Activated naive CD8-positive, alpha-beta T cell treated with anti-CD3 and anti-CD28 coated beads, Interleukin-2, amount 50 U/mL, for 16 hours (primary cell): ENCODE measurements at regions not wholly inside any gene's neighbourhood (a gene's known extent, or its start where the extent isn't known, plus 50 kb on each side); places are given as distances from the start of the nearest gene placed in this dataset.

ENCODE experiments used
- DNase-seq: peaks from one replicate; pipeline ENCODE4 v3.0.0-alpha.2; 2020; ENCODE audit warnings: low read depth, low spot score

GRCh38 chr22:47390026-47390970 is 627.8 kb downstream of the TBC1D22A start:
- DNase-seq = no peak

GRCh38 chr22:47389201-47389600 is 626.8 kb downstream of the TBC1D22A start:
- DNase-seq = no peak

- no peak for DNase-seq
Observed at GRCh38 chr22:47388778-47389177, 626.3 kb downstream of the TBC1D22A start.

- DNase-seq = no peak
Observed at GRCh38 chr22:47388331-47388730, 625.9 kb downstream of the TBC1D22A start.

- DNase-seq = no peak
Observed at GRCh38 chr22:47386812-47387510, 624.5 kb downstream of the TBC1D22A start.

- no peak for DNase-seq
Observed at GRCh38 chr22:47384977-47385376, 622.5 kb downstream of the TBC1D22A start.

GRCh38 chr22:47382164-47382890 is 619.9 kb downstream of the TBC1D22A start:
- DNase-seq = no peak

- DNase-seq = no peak
Observed at GRCh38 chr22:47381240-47381639, 618.8 kb downstream of the TBC1D22A start.

- DNase-seq = no peak
Observed at GRCh38 chr22:47380692-47381091, 618.2 kb downstream of the TBC1D22A start.

- no peak for DNase-seq
Observed at GRCh38 chr22:47379037-47379436, 616.6 kb downstream of the TBC1D22A start.

- no peak for DNase-seq
Observed at GRCh38 chr22:47377926-47378560, 615.6 kb downstream of the TBC1D22A start.

- no peak for DNase-seq
Observed at GRCh38 chr22:47376901-47377505, 614.6 kb downstream of the TBC1D22A start.

GRCh38 chr22:47376322-47376700 is 613.9 kb downstream of the TBC1D22A start:
- DNase-seq = no peak

- DNase-seq = no peak
Observed at GRCh38 chr22:47375621-47376321, 613.3 kb downstream of the TBC1D22A start.

- no peak for DNase-seq
Observed at GRCh38 chr22:47374901-47375575, 612.6 kb downstream of the TBC1D22A start.

GRCh38 chr22:47374273-47374771 is 611.9 kb downstream of the TBC1D22A start:
- no peak for DNase-seq

- DNase-seq = no peak
Observed at GRCh38 chr22:47373648-47374272, 611.3 kb downstream of the TBC1D22A start.

- no peak for DNase-seq
Observed at GRCh38 chr22:47372596-47373385, 610.3 kb downstream of the TBC1D22A start.
